RWPE1 (cell line): ENCODE measurements at regions not wholly inside any gene's neighbourhood (a gene's known extent, or its start where the extent isn't known, plus 50 kb on each side); places are given as distances from the start of the nearest gene placed in this dataset.

Source experiments
- CTCF ChIA-PET: fragments of 350-600 bp; sonication (Branson Sonifier 250); formaldehyde crosslinking; extraction: SDS; loops from one replicate; lab custom pipeline; 2021; lab: Yijun Ruan, JAX
- POLR2A ChIA-PET: fragments of 400-600 bp; formaldehyde crosslinking; extraction: SDS; loops from one replicate; lab custom pipeline; 2020; ENCODE audit warnings: antibody characterized with exemption; ENCODE audit not compliant: low non-redundant PET; lab: Yijun Ruan, JAX
- DNase-seq: peaks from one replicate; pipeline ENCODE4 v3.0.0; 2012; ENCODE audit warnings: low spot score
- H3K27ac ChIP-seq: fragments of 450-650 bp; 2 replicates; pipeline ENCODE4 v1.5.1; 2017
- TF ChIP-seq, protein P1 (sequence below): fragments of 450-650 bp; conservative IDR thresholded peaks from 2 replicates; pipeline ENCODE4 v1.5.1; 2017; ENCODE audit warnings: low read depth, mild to moderate bottlenecking

GRCh38 chr3:112745567-112746248 is 101.0 kb downstream of the CD200R1L start:
- ChIA-PET POLR2A (no interaction called here), CTCF (interaction anchor here (0.7 to 1.0 kb wide), 2 partner anchors 11 to 12 kb away, joined by 3 read pairs; no protein-coding TSS in a partner anchor)
- H3K27ac ChIP-seq, result no peak overlapping the region
- DNase-seq, result no peak
- TF ChIP-seq, protein P1, sequence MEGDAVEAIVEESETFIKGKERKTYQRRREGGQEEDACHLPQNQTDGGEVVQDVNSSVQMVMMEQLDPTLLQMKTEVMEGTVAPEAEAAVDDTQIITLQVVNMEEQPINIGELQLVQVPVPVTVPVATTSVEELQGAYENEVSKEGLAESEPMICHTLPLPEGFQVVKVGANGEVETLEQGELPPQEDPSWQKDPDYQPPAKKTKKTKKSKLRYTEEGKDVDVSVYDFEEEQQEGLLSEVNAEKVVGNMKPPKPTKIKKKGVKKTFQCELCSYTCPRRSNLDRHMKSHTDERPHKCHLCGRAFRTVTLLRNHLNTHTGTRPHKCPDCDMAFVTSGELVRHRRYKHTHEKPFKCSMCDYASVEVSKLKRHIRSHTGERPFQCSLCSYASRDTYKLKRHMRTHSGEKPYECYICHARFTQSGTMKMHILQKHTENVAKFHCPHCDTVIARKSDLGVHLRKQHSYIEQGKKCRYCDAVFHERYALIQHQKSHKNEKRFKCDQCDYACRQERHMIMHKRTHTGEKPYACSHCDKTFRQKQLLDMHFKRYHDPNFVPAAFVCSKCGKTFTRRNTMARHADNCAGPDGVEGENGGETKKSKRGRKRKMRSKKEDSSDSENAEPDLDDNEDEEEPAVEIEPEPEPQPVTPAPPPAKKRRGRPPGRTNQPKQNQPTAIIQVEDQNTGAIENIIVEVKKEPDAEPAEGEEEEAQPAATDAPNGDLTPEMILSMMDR, result no peak

DNA sequence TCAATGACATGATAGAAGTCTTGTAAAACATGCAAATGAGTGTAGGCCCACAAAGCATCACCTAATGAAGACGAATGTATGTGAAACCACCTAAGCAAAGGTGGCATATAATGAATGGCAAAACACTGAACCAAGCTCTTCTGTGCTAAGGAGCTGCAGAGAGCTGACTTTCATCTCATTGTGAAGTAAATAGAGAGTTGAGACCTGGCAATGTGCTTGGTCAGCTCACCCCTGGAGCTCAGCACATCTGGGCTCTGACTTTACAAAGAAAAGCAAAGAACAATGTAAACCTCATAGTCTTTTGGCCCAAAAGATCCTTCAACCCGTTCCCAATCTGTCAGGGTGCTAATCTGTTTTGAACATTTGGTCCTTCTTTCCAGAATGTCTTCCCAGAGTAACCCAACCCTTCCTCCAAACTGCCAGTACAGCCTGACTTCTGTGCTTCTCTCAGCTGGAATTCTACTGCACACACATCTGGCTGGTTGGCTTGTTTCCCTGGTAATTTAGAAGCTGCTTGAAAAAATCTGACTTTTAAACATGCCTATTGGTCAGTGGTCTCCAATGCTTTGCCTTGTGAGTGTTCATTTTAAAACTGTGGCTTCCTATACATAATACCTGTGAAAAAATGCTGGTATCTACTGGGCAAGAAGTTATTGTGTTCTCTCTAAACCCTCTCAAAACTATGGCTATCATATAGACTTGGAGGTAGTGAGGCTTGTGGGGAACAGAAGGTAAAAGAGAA is 101.7 kb downstream of the CD200R1L start:
- DNase-seq, result no peak
- CTCF ChIA-PET, result interaction anchor here (0.7 kb wide), 2 partner anchors 11 kb away, joined by 3 to 4 read pairs; no protein-coding TSS in a partner anchor
- TF ChIP-seq, protein P1, result no peak
- POLR2A ChIA-PET, result no interaction called here
- H3K27ac ChIP-seq, result no peak overlapping the region

- TF ChIP-seq, protein P1, result no peak
- H3K27ac ChIP-seq, result no peak overlapping the region
- POLR2A ChIA-PET, result no interaction called here
- no peak for DNase-seq
- CTCF ChIA-PET, result interaction anchor here (0.7 kb wide), 1 partner anchor 10 kb away, joined by 4 read pairs; no protein-coding TSS in a partner anchor
Observed at GRCh38 chr3:112744106-112744505, 102.6 kb downstream of the CD200R1L start.

DNA sequence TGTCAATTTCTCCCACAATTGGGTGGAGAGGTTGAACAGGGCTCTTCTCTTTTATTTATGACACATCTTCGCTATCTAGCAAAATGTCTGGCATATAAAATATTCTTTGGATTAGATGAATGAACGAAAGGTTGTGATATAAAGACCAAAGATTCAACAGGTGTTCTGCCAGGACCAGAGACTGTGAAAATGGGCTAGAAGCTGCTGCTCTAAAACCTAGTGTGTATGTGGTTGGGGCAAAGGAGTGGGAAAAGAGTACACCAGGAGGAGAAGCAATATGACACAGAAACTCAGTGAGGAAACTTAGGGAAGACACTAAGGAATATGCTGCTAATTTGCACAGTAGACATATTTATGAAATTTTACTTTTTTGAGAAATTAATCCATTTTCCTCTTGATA is 102.0 kb upstream of the CCDC80 start:
- TF ChIP-seq, protein P1, result no peak
- POLR2A ChIA-PET, result no interaction called here

DNA sequence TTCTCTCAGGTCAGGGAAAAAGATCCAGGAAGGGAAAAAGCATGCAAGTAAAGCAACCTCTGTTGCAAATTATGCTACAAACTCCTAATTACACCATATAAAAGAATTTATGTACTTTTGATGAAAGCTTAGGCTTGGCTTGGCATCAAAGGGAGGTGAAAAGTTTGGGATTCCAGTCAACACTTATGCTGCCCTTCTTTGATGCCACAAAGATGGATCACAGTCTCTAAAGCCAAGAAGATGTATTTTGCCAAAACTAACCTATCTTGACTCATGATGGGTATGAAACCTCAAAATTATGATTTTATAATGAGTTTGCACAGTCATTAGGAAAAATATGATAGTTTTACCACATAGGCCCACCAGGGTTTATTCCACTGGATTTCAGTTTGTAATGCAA is 101.0 kb upstream of the CCDC80 start:
- TF ChIP-seq, protein P1, result no peak
- CTCF ChIA-PET, result no interaction called here
- H3K27ac ChIP-seq, result no peak overlapping the region
- DNase-seq, result no peak
- POLR2A ChIA-PET, result no interaction called here

More for the DNA sequence above, 102.0 kb upstream of the CCDC80 start:
- CTCF ChIA-PET, result no interaction called here
- DNase-seq, result no peak
- no peak overlapping the region for H3K27ac ChIP-seq

DNA sequence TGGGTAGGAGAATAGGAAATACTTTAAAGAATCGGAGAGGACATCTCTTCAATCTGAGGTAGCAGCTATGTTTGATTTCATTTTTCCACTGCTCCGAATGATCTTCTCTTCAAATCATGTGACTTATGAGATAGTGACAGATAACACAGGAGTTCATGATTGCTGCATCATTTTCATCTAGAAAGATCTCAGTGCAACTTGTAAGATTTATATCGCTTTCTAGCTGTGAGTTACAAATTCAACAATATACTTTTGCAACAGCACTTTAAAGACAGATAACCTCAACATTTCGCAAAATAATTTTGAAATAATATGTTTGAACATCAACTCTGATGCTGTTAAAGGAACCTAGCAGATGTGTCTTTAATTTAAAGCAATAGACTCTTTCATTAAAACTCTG is 99.9 kb upstream of the CCDC80 start:
- no peak overlapping the region for H3K27ac ChIP-seq
- CTCF ChIA-PET, result no interaction called here
- TF ChIP-seq, protein P1, result no peak
- POLR2A ChIA-PET, result no interaction called here
- no peak for DNase-seq
